Parathyroid adenoma (tissue), 2 donors: ENCODE measurements at regions not wholly inside any gene's neighbourhood (a gene's known extent, or its start where the extent isn't known, plus 50 kb on each side); places are given as distances from the start of the nearest gene placed in this dataset.

Source experiments
- H2AFZ ChIP-seq: fragments of 300-600 bp; sonication (generic); one replicate; pipeline ENCODE4 v1.7.0; 2017; ENCODE audit warnings: antibody characterized with exemption, mild to moderate bottlenecking
- H3K27ac ChIP-seq: fragments of 300-600 bp; sonication (generic); one replicate; pipeline ENCODE4 v1.7.0; 2017
- H3K27me3 ChIP-seq: fragments of 300-600 bp; sonication (generic); one replicate; pipeline ENCODE4 v1.7.0; 2017; ENCODE audit warnings: low read length; ENCODE audit not compliant: control insufficient read depth, insufficient read depth
- H3K36me3 ChIP-seq: fragments of 300-600 bp; sonication (generic); one replicate; pipeline ENCODE4 v1.7.0; 2017; ENCODE audit warnings: low read length; ENCODE audit not compliant: control insufficient read depth, insufficient read depth
- H3K4me1 ChIP-seq: fragments of 300-600 bp; sonication (generic); one replicate; pipeline ENCODE4 v1.7.0; 2017; ENCODE audit warnings: control low read depth
- H3K4me2 ChIP-seq: fragments of 300-600 bp; sonication (generic); one replicate; pipeline ENCODE4 v1.7.0; 2017; ENCODE audit warnings: low read length
- H3K4me3 ChIP-seq: fragments of 300-600 bp; sonication (generic); one replicate; pipeline ENCODE4 v1.7.0; 2017; ENCODE audit warnings: low read depth, low read length
- H3K79me2 ChIP-seq: fragments of 300-600 bp; sonication (generic); one replicate; pipeline ENCODE4 v1.7.0; 2017; ENCODE audit warnings: control low read depth
- H3K9ac ChIP-seq: fragments of 300-600 bp; sonication (generic); one replicate; pipeline ENCODE4 v1.7.0; 2017; ENCODE audit warnings: mild to moderate bottlenecking
- H3K9me3 ChIP-seq: fragments of 300-600 bp; sonication (generic); one replicate; pipeline ENCODE4 v1.7.0; 2017; ENCODE audit warnings: low read length; ENCODE audit not compliant: control insufficient read depth
- CTCF ChIP-seq: fragments of 300-600 bp; sonication (generic); IDR thresholded peaks from one replicate; pipeline ENCODE4 v1.7.0; 2017; ENCODE audit warnings: antibody characterized with exemption, mild to moderate bottlenecking
- donor health status: primary hyperparathyroidism.

DNA sequence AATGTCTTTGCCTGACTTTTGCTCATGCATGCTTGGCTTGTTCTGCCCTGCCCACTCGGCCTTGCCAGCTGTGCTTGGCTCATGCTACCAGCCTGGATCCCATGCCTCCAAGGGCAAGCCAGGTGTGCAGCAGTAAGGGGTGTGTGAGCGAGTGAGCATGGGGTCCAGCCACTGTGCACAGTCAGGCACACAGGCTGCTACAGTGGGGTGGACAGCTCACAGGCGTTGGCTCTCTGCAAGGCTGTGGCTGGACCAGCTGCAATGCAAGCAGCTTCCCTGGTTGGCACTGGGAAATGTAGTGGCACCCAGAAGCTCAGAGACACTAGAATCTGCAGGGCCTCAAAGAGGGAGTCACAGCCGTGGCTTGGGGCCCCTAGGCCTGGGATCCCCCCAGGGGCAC, 529.7 kb downstream of the DSC3 start:
- H3K9ac ChIP-seq: no peak overlapping the region
- H3K27me3 ChIP-seq: no peaks in the 10 kb centered on the region
- H3K79me2 ChIP-seq: no peaks in the 10 kb centered on the region
- H3K36me3 ChIP-seq: no peaks in the 10 kb centered on the region
- H3K27ac ChIP-seq: no peak overlapping the region
- no peak for TF ChIP-seq CTCF
- no peak overlapping the region for H3K4me3 ChIP-seq
- no peak overlapping the region for H3K4me2 ChIP-seq
- no peaks in the 10 kb centered on the region for H3K9me3 ChIP-seq
- H2AFZ ChIP-seq: no peak overlapping the region
- H3K4me1 ChIP-seq: no peaks in the 10 kb centered on the region

DNA sequence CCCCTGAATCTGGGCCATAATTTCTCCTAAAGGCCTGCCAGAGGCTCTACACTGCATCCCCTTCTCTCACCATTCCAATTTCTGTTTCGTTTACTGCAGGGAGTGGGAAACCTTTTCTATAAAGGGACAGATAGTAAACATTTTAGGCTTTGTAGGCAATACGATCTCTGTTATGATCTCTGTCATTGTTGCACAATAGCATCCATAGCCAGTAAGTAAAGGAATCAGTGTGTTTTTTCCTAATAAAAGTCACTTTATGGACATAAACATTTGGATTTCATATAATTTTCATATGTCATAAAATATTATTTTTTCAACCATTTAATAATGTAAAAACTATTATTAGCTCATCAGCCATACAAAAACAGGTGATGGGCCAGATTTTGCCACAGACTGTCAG, 531.7 kb downstream of the DSC3 start:
- Histone ChIP-seq H3K36me3 (no peaks in the 10 kb centered on the region), H3K4me2 (no peak overlapping the region), H3K27ac (no peak overlapping the region), H3K79me2 (no peaks in the 10 kb centered on the region), H2AFZ (no peak overlapping the region), H3K9ac (no peak overlapping the region), H3K9me3 (no peaks in the 10 kb centered on the region), H3K4me1 (no peaks in the 10 kb centered on the region), H3K27me3 (no peaks in the 10 kb centered on the region), H3K4me3 (no peak overlapping the region)
- TF ChIP-seq CTCF: no peak

- no peak overlapping the region for H3K27ac ChIP-seq
- H3K4me1 ChIP-seq: no peaks in the 10 kb centered on the region
- H3K9me3 ChIP-seq: no peaks in the 10 kb centered on the region
- no peak overlapping the region for H3K4me2 ChIP-seq
- H2AFZ ChIP-seq: no peak overlapping the region
- no peak overlapping the region for H3K9ac ChIP-seq
- no peaks in the 10 kb centered on the region for H3K27me3 ChIP-seq
- no peak for TF ChIP-seq CTCF
- H3K36me3 ChIP-seq: no peaks in the 10 kb centered on the region
- H3K79me2 ChIP-seq: no peaks in the 10 kb centered on the region
- no peak overlapping the region for H3K4me3 ChIP-seq
These were observed 540.9 kb downstream of the DSC3 start for GRCh38 chr18:30501594-30501993.

DNA sequence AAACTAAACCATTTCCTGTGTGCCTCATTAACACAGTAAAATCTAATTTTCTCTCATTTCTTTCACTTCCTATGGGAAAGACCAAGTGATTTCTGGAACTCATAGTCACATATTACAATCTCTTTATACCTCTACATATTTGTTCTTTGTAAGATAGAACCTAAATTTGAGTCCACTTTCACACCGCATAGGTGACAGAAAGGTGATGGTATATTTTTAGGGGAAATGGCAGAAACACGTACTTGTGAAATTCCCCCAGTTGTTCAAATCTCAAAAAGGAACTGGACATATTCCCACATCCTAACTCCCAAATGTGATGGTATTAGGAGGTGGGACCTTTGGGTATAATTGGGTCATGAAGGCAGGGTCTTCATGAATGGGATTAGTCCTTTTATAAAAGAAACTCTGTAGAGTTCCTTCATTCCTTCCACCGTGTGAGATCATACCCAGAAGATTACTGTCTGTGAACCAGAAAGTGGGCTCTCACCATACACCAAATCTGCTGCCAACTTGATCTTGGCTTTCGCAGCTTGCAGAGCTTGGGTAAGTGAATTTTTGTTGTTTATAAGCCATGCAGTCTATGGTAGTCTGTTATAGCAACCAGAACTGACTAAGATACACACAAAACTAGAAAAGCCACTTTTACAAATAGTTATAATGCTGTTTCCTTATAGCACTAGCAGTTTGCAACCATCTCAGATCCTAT, 542.1 kb downstream of the DSC3 start:
- H3K27me3 ChIP-seq: no peaks in the 10 kb centered on the region
- no peak for TF ChIP-seq CTCF
- H3K36me3 ChIP-seq: no peaks in the 10 kb centered on the region
- H3K79me2 ChIP-seq: no peaks in the 10 kb centered on the region
- no peak overlapping the region for H3K9ac ChIP-seq
- no peak overlapping the region for H2AFZ ChIP-seq
- no peak overlapping the region for H3K27ac ChIP-seq
- no peak overlapping the region for H3K4me2 ChIP-seq
- H3K4me3 ChIP-seq: no peak overlapping the region
- H3K9me3 ChIP-seq: no peaks in the 10 kb centered on the region
- H3K4me1 ChIP-seq: no peaks in the 10 kb centered on the region

GRCh38 chr18:30499721-30500120, 542.8 kb downstream of the DSC3 start:
- TF ChIP-seq CTCF: no peak
- no peaks in the 10 kb centered on the region for H3K4me1 ChIP-seq
- no peak overlapping the region for H3K4me3 ChIP-seq

More at GRCh38 chr18:30499721-30500120, 542.8 kb downstream of the DSC3 start:
- Histone ChIP-seq H3K27me3 (no peaks in the 10 kb centered on the region), H3K4me2 (no peak overlapping the region), H3K36me3 (no peaks in the 10 kb centered on the region), H3K9ac (no peak overlapping the region), H3K79me2 (no peaks in the 10 kb centered on the region), H2AFZ (no peak overlapping the region), H3K27ac (no peak overlapping the region), H3K9me3 (no peaks in the 10 kb centered on the region)
